ENCODE measurements at regions not wholly inside any gene's neighbourhood (a gene's known extent, or its start where the extent isn't known, plus 50 kb on each side); places are given as distances from the start of the nearest gene placed in this dataset.

DNA sequence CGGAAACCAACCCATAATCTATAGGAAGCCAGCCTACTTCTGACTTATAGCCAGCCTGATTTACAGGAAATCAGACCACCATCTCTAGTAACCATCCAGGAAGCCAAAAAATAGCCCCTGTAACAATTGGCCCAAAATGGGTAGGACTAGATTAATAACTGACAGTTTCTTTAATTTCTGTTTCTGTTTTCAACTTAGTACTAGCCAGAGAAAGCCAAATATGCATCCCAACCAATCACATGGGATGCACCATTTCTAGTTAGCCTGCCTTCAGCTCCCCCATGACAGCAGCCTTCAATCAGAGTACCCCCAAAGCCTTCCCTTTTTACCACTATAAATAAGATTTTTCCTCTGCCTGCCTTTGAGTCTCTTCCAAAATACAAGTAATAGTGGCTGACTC lies 239.1 kb upstream of the GADL1 start:
- Histone ChIP-seq H3K4me3 (no peak overlapping the region), H3K4me1 (ENCODE audit: insufficient read depth) (peaks cover 7% of the 10 kb centered on the region; the same call in 1 of the 2 replicates), H3K79me2 (ENCODE audit: insufficient read depth) (no peaks in the 10 kb centered on the region), H3K9ac (no peak overlapping the region), H3K27me3 (replicated peaks; ENCODE audit: insufficient read depth) (no peaks in the 10 kb centered on the region), H4K20me1 (ENCODE audit: insufficient read depth) (no peaks in the 10 kb centered on the region), H3K4me2 (ENCODE audit: unreplicated experiment) (no peak overlapping the region), H3K9me3 (ENCODE audit: low read depth) (no peaks in the 10 kb centered on the region), H3K36me3 (ENCODE audit: low read depth) (no peaks in the 10 kb centered on the region), H3K9me2 (ENCODE audit: insufficient read depth) (no peaks in the 10 kb centered on the region), H2AFZ (no peak overlapping the region), H3F3A (ENCODE audit: insufficient read depth) (no peaks in the 10 kb centered on the region), H3K27ac (no peak overlapping the region)
- in situ Hi-C loops (cut with MboI): no loop called here
- WGBS, 2 experiments (ENCODE audit: low coverage in 1 of 2, low lambda C conversion rate in 2 of 2, missing lambda C conversion rate in 2 of 2): 96 to 100% methylated on average over 1 of the region's 1 CpG
- no peak for DNase-seq
- TF ChIP-seq EZH2phosphoT487 (IDR thresholded peaks at IDR 0.05; ENCODE audit: insufficient read depth, low read depth): no peak
- no peak for TF ChIP-seq EZH2 (IDR thresholded peaks at IDR 0.05; ENCODE audit: insufficient read depth, poor library complexity, severe bottlenecking)

- in situ Hi-C loops (cut with MboI): no loop called here
- 94 to 98% methylated on average over 3 of the region's 3 CpGs for WGBS, 2 experiments (ENCODE audit: low coverage in 1 of 2, low lambda C conversion rate in 2 of 2, missing lambda C conversion rate in 2 of 2)
Observed at GRCh38 chr3:31135546-31135945, 241.1 kb upstream of the GADL1 start.

DNA sequence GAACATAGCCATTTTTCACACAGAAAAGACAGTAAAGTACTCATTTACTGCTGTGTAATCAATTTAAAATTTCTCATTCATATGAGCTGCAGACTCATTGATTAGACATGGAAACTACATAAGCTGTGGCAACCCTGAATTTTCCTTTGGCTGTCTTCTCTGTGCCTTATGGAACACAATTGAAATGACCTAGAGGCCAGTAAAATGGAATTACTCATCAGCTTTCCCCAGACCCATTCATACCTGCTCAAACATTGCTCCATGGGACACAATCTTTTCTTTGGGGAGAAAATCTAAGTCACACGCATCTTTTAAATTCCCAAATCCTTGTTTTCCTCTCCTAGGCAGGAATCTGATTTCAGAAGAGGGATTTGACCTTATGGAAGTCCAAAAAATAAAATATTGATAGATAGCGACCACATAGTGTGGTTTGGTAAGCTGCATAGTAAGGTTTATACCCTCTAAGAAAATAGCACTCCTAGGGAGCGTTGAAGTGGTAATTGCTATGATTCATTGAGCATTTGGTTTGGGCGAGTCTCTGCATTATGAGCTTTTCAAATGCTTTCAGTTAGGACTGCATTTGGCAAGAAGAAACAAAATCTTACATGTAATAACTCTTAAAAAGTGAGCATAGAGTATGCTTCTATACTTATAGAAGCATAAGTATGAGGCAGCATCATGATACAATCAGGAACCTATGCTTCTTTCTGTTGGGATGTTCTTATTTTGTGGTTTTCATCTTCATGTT lies 243.4 kb upstream of the GADL1 start:
- Histone ChIP-seq H3K27ac (no peak overlapping the region), H3K9me3 (ENCODE audit: low read depth) (no peaks in the 10 kb centered on the region), H3K27me3 (replicated peaks; ENCODE audit: insufficient read depth) (no peaks in the 10 kb centered on the region), H3K4me2 (ENCODE audit: unreplicated experiment) (no peak overlapping the region), H4K20me1 (ENCODE audit: insufficient read depth) (no peaks in the 10 kb centered on the region), H3K4me1 (ENCODE audit: insufficient read depth) (peaks cover 7% of the 10 kb centered on the region; the same call in 1 of the 2 replicates), H3K36me3 (ENCODE audit: low read depth) (no peaks in the 10 kb centered on the region), H2AFZ (no peak overlapping the region), H3K9ac (no peak overlapping the region), H3K79me2 (ENCODE audit: insufficient read depth) (no peaks in the 10 kb centered on the region), H3K4me3 (no peak overlapping the region), H3K9me2 (ENCODE audit: insufficient read depth) (no peaks in the 10 kb centered on the region), H3F3A (ENCODE audit: insufficient read depth) (no peaks in the 10 kb centered on the region)
- 70 to 76% methylated on average over 4 of the region's 4 CpGs for WGBS, 2 experiments (ENCODE audit: low coverage in 1 of 2, low lambda C conversion rate in 2 of 2, missing lambda C conversion rate in 2 of 2)
- in situ Hi-C loops (cut with MboI): no loop called here
- TF ChIP-seq EZH2 (IDR thresholded peaks at IDR 0.05; ENCODE audit: insufficient read depth, poor library complexity, severe bottlenecking): no peak
- no peak for TF ChIP-seq EZH2phosphoT487 (IDR thresholded peaks at IDR 0.05; ENCODE audit: insufficient read depth, low read depth)
- DNase-seq: peak; percentile 13

More at GRCh38 chr3:31135546-31135945, 241.1 kb upstream of the GADL1 start:
- Histone ChIP-seq H3K4me2 (ENCODE audit: unreplicated experiment) (no peak overlapping the region), H3K9me2 (ENCODE audit: insufficient read depth) (no peaks in the 10 kb centered on the region), H3K9me3 (ENCODE audit: low read depth) (no peaks in the 10 kb centered on the region), H4K20me1 (ENCODE audit: insufficient read depth) (no peaks in the 10 kb centered on the region), H2AFZ (no peak overlapping the region), H3K27ac (no peak overlapping the region), H3K79me2 (ENCODE audit: insufficient read depth) (no peaks in the 10 kb centered on the region), H3K9ac (no peak overlapping the region), H3F3A (ENCODE audit: insufficient read depth) (no peaks in the 10 kb centered on the region), H3K4me1 (ENCODE audit: insufficient read depth) (peaks cover 7% of the 10 kb centered on the region; the same call in 1 of the 2 replicates), H3K36me3 (ENCODE audit: low read depth) (no peaks in the 10 kb centered on the region), H3K27me3 (replicated peaks; ENCODE audit: insufficient read depth) (no peaks in the 10 kb centered on the region), H3K4me3 (no peak overlapping the region)
- DNase-seq: no peak
- no peak for TF ChIP-seq EZH2phosphoT487 (IDR thresholded peaks at IDR 0.05; ENCODE audit: insufficient read depth, low read depth)
- TF ChIP-seq EZH2 (IDR thresholded peaks at IDR 0.05; ENCODE audit: insufficient read depth, poor library complexity, severe bottlenecking): no peak

DNA sequence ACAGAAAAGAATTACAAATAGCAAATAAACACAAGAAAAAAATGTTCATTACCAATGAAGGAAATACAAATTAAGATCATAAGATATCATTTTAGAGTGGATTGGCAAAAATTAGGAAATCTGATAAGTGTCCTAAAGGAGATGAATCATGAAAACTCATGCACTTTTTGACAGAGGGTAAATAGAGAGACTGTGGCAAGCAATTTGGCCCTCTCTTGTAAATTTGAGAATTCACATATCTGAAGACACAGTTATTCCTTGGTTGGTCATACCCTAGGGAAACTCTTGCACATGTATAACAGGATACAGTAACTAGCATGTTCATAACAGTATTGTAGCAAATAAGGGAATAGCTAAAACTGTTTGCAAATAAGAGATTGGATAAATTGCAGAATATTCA lies 246.0 kb upstream of the GADL1 start:
- no peak overlapping the region for H3K9ac ChIP-seq
- no peak overlapping the region for H3K4me2 ChIP-seq (ENCODE audit: unreplicated experiment)
- H3K79me2 ChIP-seq (ENCODE audit: insufficient read depth): no peaks in the 10 kb centered on the region
- no peak overlapping the region for H3K27ac ChIP-seq
- no peaks in the 10 kb centered on the region for H3F3A ChIP-seq (ENCODE audit: insufficient read depth)
- H2AFZ ChIP-seq: no peak overlapping the region
- no peaks in the 10 kb centered on the region for H4K20me1 ChIP-seq (ENCODE audit: insufficient read depth)
- H3K9me3 ChIP-seq (ENCODE audit: low read depth): no peaks in the 10 kb centered on the region
- in situ Hi-C loops (cut with MboI): no loop called here
- H3K36me3 ChIP-seq (ENCODE audit: low read depth): no peaks in the 10 kb centered on the region
- DNase-seq: no peak
- H3K9me2 ChIP-seq (ENCODE audit: insufficient read depth): no peaks in the 10 kb centered on the region
- H3K27me3 ChIP-seq (replicated peaks; ENCODE audit: insufficient read depth): no peaks in the 10 kb centered on the region
- H3K4me1 ChIP-seq (ENCODE audit: insufficient read depth): peaks cover 7% of the 10 kb centered on the region; the same call in 1 of the 2 replicates
- no peak overlapping the region for H3K4me3 ChIP-seq
- no peak for TF ChIP-seq EZH2phosphoT487 (IDR thresholded peaks at IDR 0.05; ENCODE audit: insufficient read depth, low read depth)
- TF ChIP-seq EZH2 (IDR thresholded peaks at IDR 0.05; ENCODE audit: insufficient read depth, poor library complexity, severe bottlenecking): no peak

DNA sequence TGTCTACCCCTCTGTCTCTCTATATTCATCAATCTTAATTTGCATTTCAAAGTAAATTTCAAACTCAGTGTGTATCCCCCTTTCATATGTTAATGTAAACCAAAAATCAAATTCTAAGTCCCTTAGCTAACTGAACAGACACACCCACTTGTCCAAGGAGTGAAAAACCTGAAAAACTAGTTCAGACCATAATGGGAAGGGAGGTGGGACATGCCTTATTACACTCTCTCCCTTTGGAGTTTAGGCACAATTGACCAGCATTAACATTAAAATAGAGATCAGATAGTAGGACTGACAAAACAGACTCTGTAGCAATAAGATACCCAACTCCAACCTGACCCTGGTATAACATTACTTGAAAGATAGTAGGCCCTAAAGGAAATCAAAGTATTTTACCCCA lies 247.7 kb upstream of the GADL1 start:
- Histone ChIP-seq H3K27me3 (replicated peaks; ENCODE audit: insufficient read depth) (no peaks in the 10 kb centered on the region), H3K4me2 (ENCODE audit: unreplicated experiment) (no peak overlapping the region), H2AFZ (no peak overlapping the region), H4K20me1 (ENCODE audit: insufficient read depth) (no peaks in the 10 kb centered on the region), H3K79me2 (ENCODE audit: insufficient read depth) (no peaks in the 10 kb centered on the region), H3K36me3 (ENCODE audit: low read depth) (no peaks in the 10 kb centered on the region), H3K9ac (no peak overlapping the region), H3K4me1 (ENCODE audit: insufficient read depth) (peaks cover 7% of the 10 kb centered on the region; the same call in 1 of the 2 replicates), H3F3A (ENCODE audit: insufficient read depth) (no peaks in the 10 kb centered on the region), H3K9me2 (ENCODE audit: insufficient read depth) (no peaks in the 10 kb centered on the region), H3K4me3 (no peak overlapping the region), H3K9me3 (ENCODE audit: low read depth) (no peaks in the 10 kb centered on the region), H3K27ac (no peak overlapping the region)
- TF ChIP-seq EZH2phosphoT487 (IDR thresholded peaks at IDR 0.05; ENCODE audit: insufficient read depth, low read depth): no peak
- TF ChIP-seq EZH2 (IDR thresholded peaks at IDR 0.05; ENCODE audit: insufficient read depth, poor library complexity, severe bottlenecking): no peak
- DNase-seq: no peak
- in situ Hi-C loops (cut with MboI): no loop called here

Data from GM23248 (cell line).